Vagina (tissue), 2 donors: ENCODE measurements at regions not wholly inside any gene's neighbourhood (a gene's known extent, or its start where the extent isn't known, plus 50 kb on each side); places are given as distances from the start of the nearest gene placed in this dataset.

ENCODE experiments used
- DNase-seq, 2 donors: peaks; one replicate each; pipeline ENCODE4 v3.0.0-alpha.2; 2017; ENCODE audit errors: extremely low spot score in 2 of 2
- H3K27ac ChIP-seq: fragments of 200-600 bp; sonication (generic); one replicate; pipeline ENCODE4 v1.5.1; 2019
- H3K27me3 ChIP-seq: fragments of 200-600 bp; sonication (generic); one replicate; pipeline ENCODE4 v1.5.1; 2019
- H3K36me3 ChIP-seq, 2 donors: fragments of 200-600 bp; sonication (generic); one replicate each; pipeline ENCODE4 v1.5.1; 2017 to 2019
- H3K4me1 ChIP-seq: fragments of 200-600 bp; sonication (generic); one replicate; pipeline ENCODE4 v1.5.1; 2019
- H3K4me3 ChIP-seq, 2 donors: fragments of 200-600 bp; sonication (generic); 1 replicate in 1 of 2; 2 replicates in 1 of 2; pipeline ENCODE4 v1.5.1; 2016 to 2019
- H3K9me3 ChIP-seq: fragments of 200-600 bp; sonication (generic); one replicate; pipeline ENCODE4 v1.5.1; 2019
- POLR2A ChIP-seq, 2 donors: fragments of 450-650 bp; IDR thresholded peaks; one replicate each; pipeline ENCODE4 v1.6.1; 2017; ENCODE audit warnings: antibody characterized with exemption in 2 of 2, mild to moderate bottlenecking in 2 of 2, moderate library complexity in 2 of 2
- POLR2AphosphoS5 ChIP-seq, 2 donors: sonication (generic); formaldehyde crosslinking; IDR thresholded peaks; one replicate each; pipeline ENCODE4 v1.9.0; 2017; ENCODE audit warnings: antibody characterized with exemption in 2 of 2, mild to moderate bottlenecking in 2 of 2, low read depth in 1 of 2; ENCODE audit not compliant: insufficient read depth in 1 of 2
- intact Hi-C: fragments of 100-400 bp; cut with DNase I; formaldehyde crosslinking; loops from one replicate; pipeline ENCODE4 v1.15.1; 2023
- TF ChIP-seq, protein P1 (sequence below), 3 experiments: fragments of 450-650 bp in 2 of 3; fragments of 200-600 bp in 1 of 3; sonication (generic) in 1 of 3; IDR thresholded peaks; one replicate each; pipeline ENCODE4 v1.5.1; 2017 to 2019; ENCODE audit warnings: antibody characterized with exemption in 3 of 3, mild to moderate bottlenecking in 2 of 3, moderate library complexity in 2 of 3

DNA sequence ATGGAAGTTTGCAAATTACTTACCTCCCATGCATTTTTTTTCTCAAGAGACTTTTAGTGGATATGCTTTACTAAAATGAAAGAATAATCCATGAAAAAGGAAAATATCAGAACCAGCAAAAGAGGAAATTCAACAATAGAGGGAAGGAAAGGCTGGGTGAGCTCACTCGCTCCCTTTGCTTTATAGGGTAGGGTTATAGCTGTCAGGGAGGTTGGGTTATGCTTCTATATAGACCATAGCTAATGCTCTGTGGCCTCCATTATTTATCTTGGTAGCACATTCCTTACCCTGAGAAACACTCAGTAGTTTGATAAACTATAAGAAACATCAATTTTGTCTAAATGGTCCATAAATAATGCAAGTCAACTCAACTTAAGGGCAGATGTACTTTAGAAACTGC is 215.9 kb upstream of the FAR2 start:
- TF ChIP-seq POLR2AphosphoS5 (IDR thresholded peaks at IDR 0.05; ENCODE audit: insufficient read depth in 1 of 2, low read depth in 1 of 2) (no peak), POLR2A (IDR thresholded peaks at IDR 0.05) (no peak)
- TF ChIP-seq, protein P1, sequence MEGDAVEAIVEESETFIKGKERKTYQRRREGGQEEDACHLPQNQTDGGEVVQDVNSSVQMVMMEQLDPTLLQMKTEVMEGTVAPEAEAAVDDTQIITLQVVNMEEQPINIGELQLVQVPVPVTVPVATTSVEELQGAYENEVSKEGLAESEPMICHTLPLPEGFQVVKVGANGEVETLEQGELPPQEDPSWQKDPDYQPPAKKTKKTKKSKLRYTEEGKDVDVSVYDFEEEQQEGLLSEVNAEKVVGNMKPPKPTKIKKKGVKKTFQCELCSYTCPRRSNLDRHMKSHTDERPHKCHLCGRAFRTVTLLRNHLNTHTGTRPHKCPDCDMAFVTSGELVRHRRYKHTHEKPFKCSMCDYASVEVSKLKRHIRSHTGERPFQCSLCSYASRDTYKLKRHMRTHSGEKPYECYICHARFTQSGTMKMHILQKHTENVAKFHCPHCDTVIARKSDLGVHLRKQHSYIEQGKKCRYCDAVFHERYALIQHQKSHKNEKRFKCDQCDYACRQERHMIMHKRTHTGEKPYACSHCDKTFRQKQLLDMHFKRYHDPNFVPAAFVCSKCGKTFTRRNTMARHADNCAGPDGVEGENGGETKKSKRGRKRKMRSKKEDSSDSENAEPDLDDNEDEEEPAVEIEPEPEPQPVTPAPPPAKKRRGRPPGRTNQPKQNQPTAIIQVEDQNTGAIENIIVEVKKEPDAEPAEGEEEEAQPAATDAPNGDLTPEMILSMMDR (IDR thresholded peaks at IDR 0.05): no peak
- Histone ChIP-seq H3K4me3 (no peak overlapping the region), H3K9me3 (no peaks in the 10 kb centered on the region), H3K36me3 (no peaks in the 10 kb centered on the region), H3K27me3 (no peaks in the 10 kb centered on the region), H3K4me1 (peaks cover 22% of the 10 kb centered on the region), H3K27ac (no peak overlapping the region)
- intact Hi-C loops: no loop called here
- no peak for DNase-seq

DNA sequence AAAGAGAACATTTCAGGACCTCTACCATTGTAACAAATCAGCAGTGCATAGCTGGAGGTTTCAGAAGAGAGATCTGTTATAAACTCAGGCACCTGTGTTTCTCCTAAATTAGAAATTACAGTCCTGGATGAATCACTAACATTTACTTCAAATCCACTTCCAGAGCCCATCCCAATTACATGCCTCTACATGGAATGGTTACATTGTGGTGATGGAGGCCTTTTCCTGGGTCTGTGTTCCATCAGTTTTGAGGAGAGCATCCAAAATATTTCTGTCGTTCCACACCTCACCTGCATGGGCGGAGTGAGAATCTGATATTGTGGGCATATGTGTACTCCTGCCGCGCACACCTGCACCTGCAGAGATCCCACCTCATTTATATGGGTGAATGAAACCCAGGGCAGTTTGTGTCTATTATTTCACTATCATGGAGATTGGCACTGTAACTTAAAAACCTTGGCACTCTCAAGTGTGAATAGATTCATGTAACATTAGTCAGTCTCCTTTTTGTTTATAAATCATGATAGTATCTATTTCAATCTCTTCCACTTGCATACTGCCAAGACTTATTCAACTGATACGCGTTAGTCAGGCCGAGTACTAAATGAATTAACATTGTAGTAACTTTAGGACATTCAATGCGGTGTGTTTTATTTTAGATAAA is 215.1 kb upstream of the FAR2 start:
- Histone ChIP-seq H3K27ac (no peak overlapping the region), H3K4me3 (no peak overlapping the region), H3K4me1 (peaks cover 28% of the 10 kb centered on the region), H3K27me3 (no peaks in the 10 kb centered on the region), H3K36me3 (no peaks in the 10 kb centered on the region), H3K9me3 (no peaks in the 10 kb centered on the region)
- intact Hi-C loops: no loop called here
- TF ChIP-seq, protein P1 (IDR thresholded peaks at IDR 0.05): no peak
- no peak for DNase-seq

DNA sequence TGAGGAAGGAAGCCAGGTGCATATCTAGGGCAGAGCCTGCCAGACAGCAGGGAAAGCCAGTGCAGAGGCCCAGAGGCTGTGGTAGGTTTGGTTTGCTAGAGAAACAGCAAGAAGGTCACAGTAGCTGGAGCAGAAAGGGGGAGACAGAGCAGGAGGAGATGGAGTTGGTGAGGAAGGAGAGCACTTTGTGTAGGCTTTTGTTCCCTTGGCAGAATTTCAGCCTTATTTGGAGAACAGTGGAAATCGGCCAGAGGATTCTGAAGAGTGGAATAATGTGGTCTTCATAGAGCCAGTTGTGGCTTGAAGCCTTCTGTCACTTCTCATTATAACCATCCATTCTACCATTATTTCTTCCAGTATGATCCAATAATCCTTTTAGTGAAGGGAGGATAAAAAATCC is 212.9 kb upstream of the FAR2 start:
- intact Hi-C loops: no loop called here
- DNase-seq: no peak
- H3K4me3 ChIP-seq: no peak overlapping the region
- H3K4me1 ChIP-seq: peaks cover 33% of the 10 kb centered on the region
- no peaks in the 10 kb centered on the region for H3K27me3 ChIP-seq
- H3K36me3 ChIP-seq: no peaks in the 10 kb centered on the region
- TF ChIP-seq POLR2AphosphoS5 (IDR thresholded peaks at IDR 0.05; ENCODE audit: insufficient read depth in 1 of 2, low read depth in 1 of 2) (no peak), POLR2A (IDR thresholded peaks at IDR 0.05) (no peak)
- TF ChIP-seq, protein P1 (IDR thresholded peaks at IDR 0.05): no peak
- no peaks in the 10 kb centered on the region for H3K9me3 ChIP-seq
- no peak overlapping the region for H3K27ac ChIP-seq

DNA sequence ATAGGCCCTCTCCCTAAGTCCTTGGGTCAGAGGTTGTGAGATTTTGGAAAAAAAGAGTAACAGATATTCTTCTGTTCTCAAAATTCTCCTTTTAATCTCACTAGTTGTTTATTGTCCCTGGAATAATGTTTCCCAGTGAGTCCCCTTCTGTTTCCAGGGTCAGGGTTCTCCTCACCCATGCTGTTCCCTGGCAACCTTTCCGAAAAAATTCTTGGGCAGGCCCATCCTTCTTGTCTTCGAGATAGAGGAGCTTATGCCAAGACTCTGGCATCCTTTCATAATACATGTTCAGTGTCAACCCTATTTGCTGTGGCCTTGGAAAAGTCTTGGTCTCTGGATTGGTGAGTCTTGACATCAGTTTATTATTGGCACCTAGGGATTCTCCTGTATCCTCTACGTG is 212.4 kb upstream of the FAR2 start:
- no peaks in the 10 kb centered on the region for H3K9me3 ChIP-seq
- no peak for DNase-seq
- no peaks in the 10 kb centered on the region for H3K27me3 ChIP-seq
- intact Hi-C loops: no loop called here
- peaks cover 33% of the 10 kb centered on the region for H3K4me1 ChIP-seq
- no peaks in the 10 kb centered on the region for H3K36me3 ChIP-seq
- TF ChIP-seq POLR2AphosphoS5 (IDR thresholded peaks at IDR 0.05; ENCODE audit: insufficient read depth in 1 of 2, low read depth in 1 of 2) (no peak), POLR2A (IDR thresholded peaks at IDR 0.05) (no peak)
- TF ChIP-seq, protein P1 (IDR thresholded peaks at IDR 0.05): no peak
- no peak overlapping the region for H3K27ac ChIP-seq
- H3K4me3 ChIP-seq: no peak overlapping the region

DNA sequence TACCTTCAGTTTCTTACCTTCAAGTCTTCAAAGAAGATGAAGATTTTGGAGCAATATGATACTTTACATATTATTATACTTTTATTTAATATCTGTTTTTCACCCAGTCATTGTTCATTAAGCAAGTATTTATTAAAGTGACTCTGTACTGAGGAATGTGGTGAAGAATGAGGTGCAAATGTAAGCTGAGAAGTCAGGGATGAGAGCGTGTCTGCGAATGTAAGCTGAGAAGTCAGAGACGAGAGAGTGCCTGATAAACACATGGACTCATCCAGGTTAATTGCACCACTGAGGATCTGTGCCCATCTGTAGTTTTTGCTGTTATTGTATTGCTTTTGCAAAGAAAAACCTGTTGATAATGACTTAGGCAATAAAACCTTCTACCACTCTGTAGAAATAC is 211.9 kb upstream of the FAR2 start:
- Histone ChIP-seq H3K9me3 (no peaks in the 10 kb centered on the region), H3K36me3 (no peaks in the 10 kb centered on the region), H3K4me3 (no peak overlapping the region), H3K27ac (no peak overlapping the region), H3K27me3 (no peaks in the 10 kb centered on the region), H3K4me1 (peaks cover 33% of the 10 kb centered on the region)
- TF ChIP-seq POLR2AphosphoS5 (IDR thresholded peaks at IDR 0.05; ENCODE audit: insufficient read depth in 1 of 2, low read depth in 1 of 2) (no peak), POLR2A (IDR thresholded peaks at IDR 0.05) (no peak)
- TF ChIP-seq, protein P1 (IDR thresholded peaks at IDR 0.05): no peak
- intact Hi-C loops: no loop called here
- DNase-seq: no peak
